ENCODE measurements at regions not wholly inside any gene's neighbourhood (a gene's known extent, or its start where the extent isn't known, plus 50 kb on each side); places are given as distances from the start of the nearest gene placed in this dataset.

DNA sequence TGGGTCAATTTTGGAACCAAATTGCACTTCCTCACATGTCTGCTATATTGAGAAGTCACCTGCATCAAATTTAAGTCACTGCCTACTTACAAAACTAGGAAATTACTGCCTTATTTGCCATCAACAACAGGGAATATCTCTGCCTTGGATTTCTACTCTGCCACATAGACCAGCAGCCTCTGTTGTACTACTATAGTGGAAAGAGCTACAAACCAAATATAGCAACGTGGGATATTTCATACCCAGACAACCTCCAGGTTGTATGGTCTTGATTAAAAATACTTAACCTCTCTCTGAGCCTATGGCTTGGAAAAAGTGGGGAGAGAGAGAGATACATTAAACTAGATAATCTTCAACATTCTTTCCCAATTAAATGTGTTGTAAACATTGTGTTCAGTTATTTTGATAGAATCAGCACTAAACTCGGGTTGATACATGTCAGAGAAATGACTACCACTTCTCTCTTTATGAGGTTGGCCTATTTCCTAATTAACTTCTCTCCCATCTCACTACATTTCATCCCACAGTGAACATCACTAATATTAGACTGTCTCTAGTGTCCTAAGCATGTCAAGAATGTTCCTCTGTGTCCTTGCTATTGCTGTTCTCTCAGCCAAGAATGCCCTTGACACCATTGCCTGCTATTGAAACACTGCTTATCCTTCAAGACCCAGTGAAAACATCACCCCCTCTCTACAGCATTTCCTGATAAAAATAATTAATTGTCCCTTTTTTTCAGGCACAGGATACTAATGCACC, 421.2 kb downstream of the IPMK start:
- H3K9me3 ChIP-seq (ENCODE audit: insufficient read depth, low read length): no peaks in the 10 kb centered on the region
- no peaks in the 10 kb centered on the region for H3K36me3 ChIP-seq (replicated peaks; ENCODE audit: low read depth, low read length)
- no peak overlapping the region for H3K27ac ChIP-seq (ENCODE audit: low read length)
- no peak overlapping the region for H3K9ac ChIP-seq (ENCODE audit: low read length)
- H3K27me3 ChIP-seq (ENCODE audit: low read depth, low read length): no peaks in the 10 kb centered on the region
- no peak overlapping the region for H3K4me3 ChIP-seq (ENCODE audit: low read length)
- no peak for TF ChIP-seq EZH2phosphoT487 (IDR thresholded peaks at IDR 0.05; ENCODE audit: low read depth)
- TF ChIP-seq, protein P1, sequence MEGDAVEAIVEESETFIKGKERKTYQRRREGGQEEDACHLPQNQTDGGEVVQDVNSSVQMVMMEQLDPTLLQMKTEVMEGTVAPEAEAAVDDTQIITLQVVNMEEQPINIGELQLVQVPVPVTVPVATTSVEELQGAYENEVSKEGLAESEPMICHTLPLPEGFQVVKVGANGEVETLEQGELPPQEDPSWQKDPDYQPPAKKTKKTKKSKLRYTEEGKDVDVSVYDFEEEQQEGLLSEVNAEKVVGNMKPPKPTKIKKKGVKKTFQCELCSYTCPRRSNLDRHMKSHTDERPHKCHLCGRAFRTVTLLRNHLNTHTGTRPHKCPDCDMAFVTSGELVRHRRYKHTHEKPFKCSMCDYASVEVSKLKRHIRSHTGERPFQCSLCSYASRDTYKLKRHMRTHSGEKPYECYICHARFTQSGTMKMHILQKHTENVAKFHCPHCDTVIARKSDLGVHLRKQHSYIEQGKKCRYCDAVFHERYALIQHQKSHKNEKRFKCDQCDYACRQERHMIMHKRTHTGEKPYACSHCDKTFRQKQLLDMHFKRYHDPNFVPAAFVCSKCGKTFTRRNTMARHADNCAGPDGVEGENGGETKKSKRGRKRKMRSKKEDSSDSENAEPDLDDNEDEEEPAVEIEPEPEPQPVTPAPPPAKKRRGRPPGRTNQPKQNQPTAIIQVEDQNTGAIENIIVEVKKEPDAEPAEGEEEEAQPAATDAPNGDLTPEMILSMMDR (IDR thresholded peaks at IDR 0.05; ENCODE audit: low read depth, low read length): no peak
- H4K20me1 ChIP-seq (ENCODE audit: insufficient read depth, low read length): no peaks in the 10 kb centered on the region
- no peaks in the 10 kb centered on the region for H3K4me1 ChIP-seq (ENCODE audit: low read length)
- no peak overlapping the region for H2AFZ ChIP-seq (ENCODE audit: low read depth, low read length)
- H3K4me2 ChIP-seq (ENCODE audit: low read length): no peak overlapping the region
- H3K79me2 ChIP-seq (ENCODE audit: low read length): no peaks in the 10 kb centered on the region

DNA sequence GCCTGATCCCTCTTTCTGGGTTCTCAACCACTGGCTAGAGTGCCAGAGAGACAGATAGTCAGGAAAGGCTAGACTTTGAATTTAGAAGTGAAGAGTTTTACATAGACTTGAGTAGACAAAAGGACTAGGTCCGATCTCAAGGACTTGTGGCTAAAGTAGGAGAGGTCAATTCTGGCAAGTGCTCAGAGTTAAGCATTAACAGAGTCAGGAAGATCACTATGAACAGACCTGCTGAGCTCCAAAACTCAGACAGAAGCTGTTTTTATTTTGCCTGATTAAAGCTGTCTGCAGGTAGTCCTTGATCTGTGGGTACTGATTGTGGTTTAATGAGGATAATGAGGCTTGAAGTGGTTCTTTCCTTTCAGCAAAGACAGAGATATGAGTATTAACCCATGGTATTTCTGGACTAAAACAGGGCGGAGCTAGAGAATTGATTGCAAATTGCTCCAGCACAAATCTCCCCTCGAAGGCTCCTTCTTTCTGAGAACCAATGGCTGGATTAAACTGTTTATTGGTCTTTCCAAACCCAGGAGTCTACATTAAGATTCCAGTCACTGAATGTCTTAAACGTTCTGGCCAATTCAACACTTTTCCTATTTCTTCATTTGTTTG, 423.2 kb downstream of the IPMK start:
- H3K79me2 ChIP-seq (ENCODE audit: low read length): no peaks in the 10 kb centered on the region
- H3K4me1 ChIP-seq (ENCODE audit: low read length): no peaks in the 10 kb centered on the region
- no peak overlapping the region for H3K9ac ChIP-seq (ENCODE audit: low read length)
- no peaks in the 10 kb centered on the region for H4K20me1 ChIP-seq (ENCODE audit: insufficient read depth, low read length)
- H3K36me3 ChIP-seq (replicated peaks; ENCODE audit: low read depth, low read length): no peaks in the 10 kb centered on the region
- no peak for TF ChIP-seq EZH2phosphoT487 (IDR thresholded peaks at IDR 0.05; ENCODE audit: low read depth)
- TF ChIP-seq, protein P1 (IDR thresholded peaks at IDR 0.05; ENCODE audit: low read depth, low read length): no peak
- no peak overlapping the region for H3K27ac ChIP-seq (ENCODE audit: low read length)
- no peaks in the 10 kb centered on the region for H3K27me3 ChIP-seq (ENCODE audit: low read depth, low read length)
- H3K9me3 ChIP-seq (ENCODE audit: insufficient read depth, low read length): no peaks in the 10 kb centered on the region
- no peak overlapping the region for H3K4me3 ChIP-seq (ENCODE audit: low read length)
- H3K4me2 ChIP-seq (ENCODE audit: low read length): no peak overlapping the region
- no peak overlapping the region for H2AFZ ChIP-seq (ENCODE audit: low read depth, low read length)

DNA sequence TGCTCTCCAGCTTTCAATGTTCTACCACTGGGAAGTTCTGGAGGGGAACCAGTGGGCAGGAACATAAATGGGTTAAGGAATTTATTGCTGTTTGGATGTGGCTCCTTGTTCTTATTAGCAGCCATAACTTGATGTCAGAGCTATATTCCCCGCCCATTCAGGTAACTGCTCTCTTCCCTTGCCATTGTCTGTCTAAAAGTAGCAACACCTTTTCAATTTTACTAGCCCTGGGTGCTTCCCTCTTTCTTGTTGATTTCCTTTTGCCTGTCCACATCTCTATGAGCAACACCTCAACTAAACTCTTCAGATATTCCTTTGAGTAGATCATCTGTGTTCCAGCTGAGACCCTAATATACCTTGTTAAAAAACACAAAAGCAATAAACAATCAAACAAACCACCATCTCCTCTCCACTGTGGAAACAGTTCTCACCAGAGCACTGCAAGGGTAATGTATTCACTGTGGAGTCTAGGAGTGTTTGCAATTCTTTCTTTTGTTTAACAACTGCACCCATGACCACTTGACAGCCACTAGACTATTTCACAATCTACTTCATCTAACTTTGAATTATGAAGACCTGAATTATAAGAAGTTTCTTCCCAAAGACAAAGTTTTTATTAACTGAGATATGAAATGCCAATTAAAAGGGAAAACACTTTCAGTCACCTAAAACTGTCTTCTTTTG, 436.7 kb downstream of the IPMK start:
- no peak overlapping the region for H3K27ac ChIP-seq (ENCODE audit: low read length)
- H3K4me2 ChIP-seq (ENCODE audit: low read length): no peak overlapping the region
- no peaks in the 10 kb centered on the region for H3K9me3 ChIP-seq (ENCODE audit: insufficient read depth, low read length)
- H4K20me1 ChIP-seq (ENCODE audit: insufficient read depth, low read length): no peaks in the 10 kb centered on the region
- TF ChIP-seq, protein P1 (IDR thresholded peaks at IDR 0.05; ENCODE audit: low read depth, low read length): no peak
- TF ChIP-seq EZH2phosphoT487 (IDR thresholded peaks at IDR 0.05; ENCODE audit: low read depth): no peak
- no peak overlapping the region for H3K9ac ChIP-seq (ENCODE audit: low read length)
- no peaks in the 10 kb centered on the region for H3K27me3 ChIP-seq (ENCODE audit: low read depth, low read length)
- H3K4me3 ChIP-seq (ENCODE audit: low read length): no peak overlapping the region
- no peaks in the 10 kb centered on the region for H3K4me1 ChIP-seq (ENCODE audit: low read length)
- no peaks in the 10 kb centered on the region for H3K79me2 ChIP-seq (ENCODE audit: low read length)
- H3K36me3 ChIP-seq (replicated peaks; ENCODE audit: low read depth, low read length): no peaks in the 10 kb centered on the region
- H2AFZ ChIP-seq (ENCODE audit: low read depth, low read length): no peak overlapping the region

DNA sequence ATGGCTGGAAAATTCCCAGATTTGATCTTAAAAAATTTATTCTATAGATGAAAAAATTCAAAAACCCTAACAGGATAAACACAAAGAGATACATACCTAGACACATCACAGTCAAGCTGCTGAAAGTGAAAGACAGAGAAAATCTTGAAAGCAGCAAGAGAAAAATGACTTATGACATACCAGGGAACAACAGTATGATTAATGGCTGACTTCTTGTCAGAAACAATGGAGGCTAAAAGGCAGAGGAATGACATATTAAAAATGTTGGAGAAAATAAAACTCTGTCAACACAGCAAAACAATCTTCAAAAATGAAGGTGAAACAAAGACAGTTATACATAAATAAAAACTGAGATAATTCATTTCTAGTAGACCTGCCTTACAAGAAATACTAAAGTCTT, 442.7 kb downstream of the IPMK start:
- no peaks in the 10 kb centered on the region for H3K27me3 ChIP-seq (ENCODE audit: low read depth, low read length)
- H3K4me2 ChIP-seq (ENCODE audit: low read length): no peak overlapping the region
- H2AFZ ChIP-seq (ENCODE audit: low read depth, low read length): no peak overlapping the region
- no peaks in the 10 kb centered on the region for H4K20me1 ChIP-seq (ENCODE audit: insufficient read depth, low read length)
- no peak for TF ChIP-seq EZH2phosphoT487 (IDR thresholded peaks at IDR 0.05; ENCODE audit: low read depth)
- TF ChIP-seq, protein P1 (IDR thresholded peaks at IDR 0.05; ENCODE audit: low read depth, low read length): no peak
- no peak overlapping the region for H3K4me3 ChIP-seq (ENCODE audit: low read length)
- H3K9me3 ChIP-seq (ENCODE audit: insufficient read depth, low read length): no peaks in the 10 kb centered on the region
- H3K79me2 ChIP-seq (ENCODE audit: low read length): no peaks in the 10 kb centered on the region
- H3K9ac ChIP-seq (ENCODE audit: low read length): no peak overlapping the region
- H3K4me1 ChIP-seq (ENCODE audit: low read length): no peaks in the 10 kb centered on the region
- no peaks in the 10 kb centered on the region for H3K36me3 ChIP-seq (replicated peaks; ENCODE audit: low read depth, low read length)
- H3K27ac ChIP-seq (ENCODE audit: low read length): no peak overlapping the region

Measured in OCI-LY3 (cell line).